ENCODE measurements at regions not wholly inside any gene's neighbourhood (a gene's known extent, or its start where the extent isn't known, plus 50 kb on each side); places are given as distances from the start of the nearest gene placed in this dataset.

DNA sequence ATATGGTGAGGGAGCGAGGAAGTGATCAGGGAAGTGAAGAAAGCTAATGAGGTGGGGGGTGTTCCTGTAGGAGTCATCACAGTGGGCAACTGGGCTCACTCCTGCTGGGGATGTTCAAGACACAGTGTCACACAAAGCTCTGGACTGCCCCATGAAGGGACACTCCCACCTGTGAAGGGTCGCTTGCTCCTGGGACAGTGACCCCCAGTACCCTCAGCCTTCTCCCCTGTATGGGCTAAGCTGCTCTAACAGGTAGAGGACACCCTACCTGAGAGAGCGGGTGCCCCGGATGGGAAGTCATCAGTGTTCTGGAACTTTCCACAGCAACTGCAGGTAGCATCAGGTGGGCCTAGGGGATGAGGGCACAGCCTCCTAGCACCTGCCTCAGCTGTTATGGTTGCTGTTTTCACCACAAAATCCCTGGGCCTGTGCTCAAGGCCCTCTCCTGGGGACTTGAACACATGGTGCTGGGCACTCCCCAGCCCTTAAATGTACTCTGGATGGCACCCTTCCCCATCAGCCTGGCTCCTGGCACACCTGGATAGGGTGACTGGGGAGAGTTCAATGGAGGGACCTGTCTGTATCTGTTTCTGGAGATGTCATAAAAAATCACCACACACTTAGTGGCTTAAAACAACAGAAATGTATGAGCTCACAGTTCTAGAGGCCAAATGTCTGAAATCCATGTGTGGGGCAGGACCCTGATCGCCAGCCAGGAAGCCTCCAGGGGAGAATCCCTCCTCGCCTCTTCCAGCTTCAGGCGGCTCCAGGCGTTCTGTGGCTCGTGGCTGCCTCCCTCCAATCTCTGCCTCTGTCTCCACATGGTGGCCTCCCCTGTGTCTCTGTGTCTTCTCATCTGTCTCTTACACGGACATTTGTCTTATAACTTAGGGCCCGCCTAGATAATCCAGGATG lies 104.0 kb upstream of the CDH5 start:
- TF ChIP-seq POLR2A (IDR thresholded peaks at IDR 0.05; ENCODE audit: borderline replicate concordance, extremely low read depth, insufficient read depth, insufficient read length): no peak
- no peak for TF ChIP-seq JUND (IDR thresholded peaks at IDR 0.05)
- TF ChIP-seq EZH2 (IDR thresholded peaks at IDR 0.05): no peak
- TF ChIP-seq RAD21 (IDR thresholded peaks at IDR 0.05; ENCODE audit: low read depth): no peak
- TF ChIP-seq CEBPB (IDR thresholded peaks at IDR 0.05; ENCODE audit: low read depth): no peak
- TF ChIP-seq EZH2phosphoT487 (IDR thresholded peaks at IDR 0.05; ENCODE audit: borderline replicate concordance): no peak
- TF ChIP-seq ELF1 (IDR thresholded peaks at IDR 0.05; ENCODE audit: borderline replicate concordance, low read depth): no peak
- no peak for TF ChIP-seq ZNF274 (IDR thresholded peaks at IDR 0.05; ENCODE audit: low read depth, low read length)
- TF ChIP-seq, protein P1, sequence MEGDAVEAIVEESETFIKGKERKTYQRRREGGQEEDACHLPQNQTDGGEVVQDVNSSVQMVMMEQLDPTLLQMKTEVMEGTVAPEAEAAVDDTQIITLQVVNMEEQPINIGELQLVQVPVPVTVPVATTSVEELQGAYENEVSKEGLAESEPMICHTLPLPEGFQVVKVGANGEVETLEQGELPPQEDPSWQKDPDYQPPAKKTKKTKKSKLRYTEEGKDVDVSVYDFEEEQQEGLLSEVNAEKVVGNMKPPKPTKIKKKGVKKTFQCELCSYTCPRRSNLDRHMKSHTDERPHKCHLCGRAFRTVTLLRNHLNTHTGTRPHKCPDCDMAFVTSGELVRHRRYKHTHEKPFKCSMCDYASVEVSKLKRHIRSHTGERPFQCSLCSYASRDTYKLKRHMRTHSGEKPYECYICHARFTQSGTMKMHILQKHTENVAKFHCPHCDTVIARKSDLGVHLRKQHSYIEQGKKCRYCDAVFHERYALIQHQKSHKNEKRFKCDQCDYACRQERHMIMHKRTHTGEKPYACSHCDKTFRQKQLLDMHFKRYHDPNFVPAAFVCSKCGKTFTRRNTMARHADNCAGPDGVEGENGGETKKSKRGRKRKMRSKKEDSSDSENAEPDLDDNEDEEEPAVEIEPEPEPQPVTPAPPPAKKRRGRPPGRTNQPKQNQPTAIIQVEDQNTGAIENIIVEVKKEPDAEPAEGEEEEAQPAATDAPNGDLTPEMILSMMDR (IDR thresholded peaks at IDR 0.05 in 2 of 3, conservative IDR thresholded peaks at IDR 0.05 in 1 of 3; ENCODE audit: borderline replicate concordance in 1 of 3, insufficient read depth in 1 of 3, low read depth in 2 of 3, low read length in 2 of 3): no peak
- TF ChIP-seq, protein P2, sequence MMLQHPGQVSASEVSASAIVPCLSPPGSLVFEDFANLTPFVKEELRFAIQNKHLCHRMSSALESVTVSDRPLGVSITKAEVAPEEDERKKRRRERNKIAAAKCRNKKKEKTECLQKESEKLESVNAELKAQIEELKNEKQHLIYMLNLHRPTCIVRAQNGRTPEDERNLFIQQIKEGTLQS (IDR thresholded peaks at IDR 0.05): no peak
